ENCODE measurements at regions not wholly inside any gene's neighbourhood (a gene's known extent, or its start where the extent isn't known, plus 50 kb on each side); places are given as distances from the start of the nearest gene placed in this dataset.

DNA sequence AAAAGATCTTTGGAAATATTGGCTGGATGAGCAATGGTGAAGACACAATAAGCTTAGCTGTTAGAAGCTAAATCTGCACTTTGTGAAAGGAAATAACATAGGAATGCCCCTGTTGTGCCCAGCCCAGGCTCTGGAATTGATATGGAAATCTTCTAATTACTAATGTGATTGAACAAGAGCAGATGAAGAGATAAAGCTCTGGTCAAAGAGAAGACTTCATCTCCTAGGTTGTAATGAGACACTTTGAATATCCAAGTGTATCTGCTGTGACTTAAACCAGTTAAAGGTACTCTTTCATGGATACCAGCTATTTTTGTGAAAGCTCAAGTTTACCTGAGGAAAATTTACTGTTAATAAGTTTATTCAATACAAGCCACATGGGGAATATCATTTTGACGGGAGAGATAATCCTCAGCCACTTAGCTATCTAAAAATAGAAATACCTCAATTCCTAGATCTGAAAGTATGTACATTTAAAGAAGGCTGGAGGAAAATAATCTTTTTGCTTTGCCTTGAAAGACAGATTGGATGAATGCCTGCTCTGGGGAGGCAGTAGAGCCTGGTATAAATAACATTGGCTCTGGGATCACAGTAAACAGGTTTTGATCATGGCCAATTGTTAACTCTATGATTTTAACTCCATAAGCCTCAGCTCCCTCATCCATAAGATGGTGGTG, 494.0 kb upstream of the B3GALT2 start:
- H3K27me3 Mint-ChIP-seq, result no peaks in the 10 kb centered on the region
- no peaks in the 10 kb centered on the region for H3K36me3 ChIP-seq (ENCODE audit: control insufficient read depth, insufficient read depth, low read length)
- H3K27me3 ChIP-seq (ENCODE audit: control insufficient read depth, insufficient read depth, low read length), result no peaks in the 10 kb centered on the region
- H3K27ac Mint-ChIP-seq, result no peak overlapping the region
- H3K9me3 Mint-ChIP-seq, result peaks cover 0 to 2% (median 0%) of the 10 kb centered on the region in 7 donors
- H3K4me1 ChIP-seq (ENCODE audit: control insufficient read depth, insufficient read depth, low read length, poor library complexity, severe bottlenecking), result no peaks in the 10 kb centered on the region
- ATAC-seq (ENCODE audit: low read depth in 2 of 2), result no peak
- DNase-seq, result no peak
- H3K4me3 ChIP-seq (ENCODE audit: low read depth, low read length), result no peak overlapping the region
- no peaks in the 10 kb centered on the region for H3K9me3 ChIP-seq (ENCODE audit: control insufficient read depth in 2 of 2, low read length in 2 of 2)
- H3K4me1 Mint-ChIP-seq, result peaks cover 0 to 5% (median 2%) of the 10 kb centered on the region in 4 donors
- H3K36me3 Mint-ChIP-seq, result peaks cover 4% of the 10 kb centered on the region
- no peak overlapping the region for H3K27ac ChIP-seq (ENCODE audit: insufficient read depth, low read length, poor library complexity, severe bottlenecking)
- H3K4me3 Mint-ChIP-seq, result no peak overlapping the region

DNA sequence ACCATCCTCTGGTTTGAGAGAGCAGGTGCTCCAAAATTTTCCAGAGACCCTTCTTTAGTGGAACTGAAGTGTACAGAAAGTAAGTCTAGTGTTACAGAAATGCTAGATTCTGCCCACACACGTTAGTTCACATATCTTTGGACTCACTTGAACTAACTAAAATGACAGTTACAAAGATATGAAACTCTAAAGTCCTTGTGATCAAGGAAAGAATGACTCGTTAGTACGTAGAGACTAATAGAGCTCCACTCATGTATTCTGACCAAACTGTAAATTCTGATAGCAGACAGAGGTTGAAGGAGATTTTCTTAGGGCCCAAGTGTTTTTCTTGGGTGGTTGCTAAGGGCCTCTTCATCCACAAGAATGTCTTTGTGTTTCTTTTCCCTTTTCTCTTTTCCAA, 491.5 kb upstream of the B3GALT2 start:
- ATAC-seq (ENCODE audit: low read depth in 2 of 2) (no peak), DNase-seq (no peak)
- Histone ChIP-seq H3K9me3 (ENCODE audit: control insufficient read depth in 2 of 2, low read length in 2 of 2) (no peaks in the 10 kb centered on the region), H3K4me3 (ENCODE audit: low read depth, low read length) (no peak overlapping the region), H3K27me3 (ENCODE audit: control insufficient read depth, insufficient read depth, low read length) (no peaks in the 10 kb centered on the region), H3K36me3 (ENCODE audit: control insufficient read depth, insufficient read depth, low read length) (no peaks in the 10 kb centered on the region), H3K4me1 (ENCODE audit: control insufficient read depth, insufficient read depth, low read length, poor library complexity, severe bottlenecking) (no peaks in the 10 kb centered on the region), H3K27ac (ENCODE audit: insufficient read depth, low read length, poor library complexity, severe bottlenecking) (no peak overlapping the region)
- Mint-ChIP-seq H3K4me3 (no peak overlapping the region), H3K4me1 (peaks cover 0 to 5% (median 3%) of the 10 kb centered on the region in 4 donors), H3K27ac (no peak overlapping the region), H3K27me3 (no peaks in the 10 kb centered on the region), H3K36me3 (no peaks in the 10 kb centered on the region), H3K9me3 (peaks cover 0 to 6% (median 3%) of the 10 kb centered on the region in 7 donors)

DNA sequence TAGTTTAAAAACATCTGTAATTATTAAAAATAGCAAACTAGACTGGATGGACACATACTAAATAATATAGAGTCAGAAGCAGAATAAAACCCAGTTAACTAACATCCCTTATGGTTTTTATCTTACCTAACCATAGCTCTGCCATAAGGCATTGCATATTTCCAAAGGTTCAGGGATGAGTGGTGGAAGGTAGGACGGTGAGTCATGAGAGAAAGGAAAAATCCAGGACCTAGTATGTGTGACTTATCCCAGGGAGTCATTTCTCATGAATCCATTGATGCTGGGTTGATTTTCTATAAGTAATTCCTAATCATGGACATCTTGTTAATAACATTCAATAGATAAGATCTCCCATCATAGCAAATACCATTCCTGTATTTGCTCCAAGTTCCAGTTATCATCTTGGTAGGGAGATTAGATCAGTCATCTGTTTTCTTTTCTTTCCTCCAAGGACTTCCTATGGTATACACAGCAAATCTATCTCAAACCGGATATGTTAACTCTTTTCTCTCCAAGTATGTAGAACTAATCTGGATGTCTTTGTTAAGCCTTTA, 490.7 kb upstream of the B3GALT2 start:
- no peak overlapping the region for H3K4me3 Mint-ChIP-seq
- H3K27me3 Mint-ChIP-seq, result no peaks in the 10 kb centered on the region

DNA sequence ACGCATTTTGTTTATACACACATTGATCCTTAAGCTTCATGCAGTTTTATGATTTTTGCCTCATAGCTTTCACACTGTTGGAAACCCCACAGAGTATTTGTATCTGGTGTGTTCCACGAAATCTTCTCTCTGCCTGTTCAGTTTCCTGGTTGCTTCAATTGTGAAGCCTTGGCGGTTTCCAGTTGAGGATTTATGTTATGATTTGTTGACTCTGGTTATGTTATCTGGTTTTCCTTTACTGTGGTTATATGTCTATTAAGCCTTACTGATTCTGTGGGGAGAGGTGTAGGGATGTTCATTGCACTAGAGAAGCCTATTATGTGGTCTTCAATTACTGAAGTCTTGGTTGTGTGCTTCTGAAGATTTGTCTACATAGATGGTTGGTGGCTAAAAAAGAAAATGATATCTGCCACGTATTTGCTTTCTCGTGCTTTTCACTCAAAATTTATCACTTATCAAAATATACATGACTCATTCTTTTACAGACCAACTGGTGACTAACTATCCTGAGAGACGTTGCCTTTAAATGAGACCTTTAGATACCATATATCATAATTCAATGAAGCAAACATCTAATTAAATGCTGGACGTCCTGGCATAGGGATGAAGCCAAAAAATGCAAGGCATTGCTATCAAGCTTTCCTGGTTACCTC, 488.0 kb upstream of the B3GALT2 start:
- Histone ChIP-seq H3K27me3 (ENCODE audit: control insufficient read depth, insufficient read depth, low read length) (no peaks in the 10 kb centered on the region), H3K27ac (ENCODE audit: insufficient read depth, low read length, poor library complexity, severe bottlenecking) (no peak overlapping the region), H3K4me3 (ENCODE audit: low read depth, low read length) (no peak overlapping the region), H3K4me1 (ENCODE audit: control insufficient read depth, insufficient read depth, low read length, poor library complexity, severe bottlenecking) (no peaks in the 10 kb centered on the region), H3K36me3 (ENCODE audit: control insufficient read depth, insufficient read depth, low read length) (no peaks in the 10 kb centered on the region), H3K9me3 (ENCODE audit: control insufficient read depth in 2 of 2, low read length in 2 of 2) (no peaks in the 10 kb centered on the region)
- H3K4me3 Mint-ChIP-seq, result no peak overlapping the region
- H3K4me1 Mint-ChIP-seq, result peaks cover 2 to 5% (median 4%) of the 10 kb centered on the region in 4 donors
- ATAC-seq (ENCODE audit: low read depth in 2 of 2), result peak in 1 of 2 donors; percentile 12
- no peak for DNase-seq
- no peaks in the 10 kb centered on the region for H3K36me3 Mint-ChIP-seq
- H3K27me3 Mint-ChIP-seq, result no peaks in the 10 kb centered on the region
- no peak overlapping the region for H3K27ac Mint-ChIP-seq
- H3K9me3 Mint-ChIP-seq, result peaks cover 0 to 9% (median 6%) of the 10 kb centered on the region in 7 donors

More for the DNA sequence above, 490.7 kb upstream of the B3GALT2 start:
- Mint-ChIP-seq H3K4me1 (peaks cover under 1 to 5% (median 3%) of the 10 kb centered on the region in 4 donors), H3K36me3 (no peaks in the 10 kb centered on the region), H3K27ac (no peak overlapping the region), H3K9me3 (peaks cover 0 to 5% (median 3%) of the 10 kb centered on the region in 7 donors)
- Histone ChIP-seq H3K27me3 (ENCODE audit: control insufficient read depth, insufficient read depth, low read length) (no peaks in the 10 kb centered on the region), H3K4me1 (ENCODE audit: control insufficient read depth, insufficient read depth, low read length, poor library complexity, severe bottlenecking) (no peaks in the 10 kb centered on the region), H3K36me3 (ENCODE audit: control insufficient read depth, insufficient read depth, low read length) (no peaks in the 10 kb centered on the region), H3K9me3 (ENCODE audit: control insufficient read depth in 2 of 2, low read length in 2 of 2) (no peaks in the 10 kb centered on the region), H3K27ac (ENCODE audit: insufficient read depth, low read length, poor library complexity, severe bottlenecking) (no peak overlapping the region), H3K4me3 (ENCODE audit: low read depth, low read length) (no peak overlapping the region)
- ATAC-seq (ENCODE audit: low read depth in 2 of 2) (no peak), DNase-seq (no peak)

DNA sequence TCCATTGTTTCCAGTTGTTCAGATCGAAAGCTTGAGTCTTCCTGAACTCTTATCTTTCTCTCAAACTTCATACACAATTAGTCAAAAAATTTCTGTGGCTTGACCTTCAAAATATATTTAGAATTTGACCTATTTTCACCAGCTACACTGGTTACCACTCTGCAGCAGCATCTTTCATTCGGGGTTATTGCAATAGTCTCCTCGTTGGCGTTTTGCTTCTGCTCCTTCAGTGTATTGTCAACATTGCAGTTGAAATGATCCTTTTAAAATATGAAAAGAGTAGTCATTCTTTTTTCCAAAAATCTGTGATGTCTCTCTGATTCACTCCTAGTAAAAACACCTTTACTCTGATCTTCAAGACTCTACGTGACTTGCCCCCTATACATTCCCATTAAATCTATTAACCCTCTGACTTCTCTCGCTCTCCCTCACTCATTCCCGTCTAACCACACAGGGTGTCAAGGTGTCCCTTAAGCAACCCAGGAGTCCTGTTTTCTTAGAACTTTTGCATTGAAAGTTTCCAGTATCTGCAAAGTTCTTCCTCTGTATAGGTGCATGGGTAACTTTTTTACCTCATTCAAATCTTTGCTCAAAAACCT, 480.2 kb upstream of the B3GALT2 start:
- H3K4me3 Mint-ChIP-seq, result peak overlapping the region in 3 of 4 donors; percentile 11 to 79 (median 49)
- no peaks in the 10 kb centered on the region for H3K36me3 Mint-ChIP-seq
- no peak for ATAC-seq (ENCODE audit: low read depth in 2 of 2)

DNA sequence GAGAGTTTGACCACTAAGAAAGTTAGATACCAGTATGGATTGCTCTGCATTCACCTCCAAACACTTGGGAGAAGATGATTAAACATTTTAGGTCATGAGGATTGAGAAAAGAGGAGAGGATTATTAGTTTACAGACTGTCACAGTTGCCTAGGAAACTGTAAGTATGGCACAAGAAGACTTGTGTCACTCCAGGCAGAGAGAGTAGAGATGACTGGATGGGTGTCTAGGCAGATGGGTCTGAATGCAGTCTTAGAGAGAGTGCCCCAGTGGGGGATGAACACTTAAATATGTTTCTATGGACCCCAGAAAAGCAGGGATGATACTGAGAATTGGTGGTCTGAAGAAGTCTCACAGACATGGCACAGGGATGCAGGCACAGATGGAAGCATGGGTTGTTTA, 477.6 kb upstream of the B3GALT2 start:
- Histone ChIP-seq H3K36me3 (ENCODE audit: control insufficient read depth, insufficient read depth, low read length) (no peaks in the 10 kb centered on the region), H3K4me3 (ENCODE audit: low read depth, low read length) (no peak overlapping the region), H3K27me3 (ENCODE audit: control insufficient read depth, insufficient read depth, low read length) (no peaks in the 10 kb centered on the region), H3K27ac (ENCODE audit: insufficient read depth, low read length, poor library complexity, severe bottlenecking) (no peak overlapping the region), H3K4me1 (ENCODE audit: control insufficient read depth, insufficient read depth, low read length, poor library complexity, severe bottlenecking) (peaks cover 8% of the 10 kb centered on the region), H3K9me3 (ENCODE audit: control insufficient read depth in 2 of 2, low read length in 2 of 2) (no peaks in the 10 kb centered on the region)
- ATAC-seq (ENCODE audit: low read depth in 2 of 2) (no peak), DNase-seq (no peak)
- Mint-ChIP-seq H3K4me1 (peaks cover 21 to 29% (median 24%) of the 10 kb centered on the region in 4 donors), H3K27ac (peak overlapping the region in 2 of 3 donors; percentile 17 to 18), H3K4me3 (peak overlapping the region in 1 of 4 donors; percentile 74), H3K9me3 (peaks cover 0 to 2% (median 0%) of the 10 kb centered on the region in 7 donors), H3K36me3 (no peaks in the 10 kb centered on the region), H3K27me3 (no peaks in the 10 kb centered on the region)

More for the DNA sequence above, 480.2 kb upstream of the B3GALT2 start:
- no peak for DNase-seq
- Histone ChIP-seq H3K9me3 (ENCODE audit: control insufficient read depth in 2 of 2, low read length in 2 of 2) (no peaks in the 10 kb centered on the region), H3K4me3 (ENCODE audit: low read depth, low read length) (peak overlapping the region; percentile 50), H3K27ac (ENCODE audit: insufficient read depth, low read length, poor library complexity, severe bottlenecking) (no peak overlapping the region), H3K36me3 (ENCODE audit: control insufficient read depth, insufficient read depth, low read length) (no peaks in the 10 kb centered on the region), H3K27me3 (ENCODE audit: control insufficient read depth, insufficient read depth, low read length) (no peaks in the 10 kb centered on the region), H3K4me1 (ENCODE audit: control insufficient read depth, insufficient read depth, low read length, poor library complexity, severe bottlenecking) (peaks cover 7% of the 10 kb centered on the region)
- H3K27ac Mint-ChIP-seq, result peak overlapping the region; percentile 30 to 72 (median 62)
- H3K27me3 Mint-ChIP-seq, result no peaks in the 10 kb centered on the region
- H3K4me1 Mint-ChIP-seq, result peaks cover 19 to 29% (median 24%) of the 10 kb centered on the region in 4 donors
- peaks cover 0 to 5% (median 4%) of the 10 kb centered on the region in 7 donors for H3K9me3 Mint-ChIP-seq

DNA sequence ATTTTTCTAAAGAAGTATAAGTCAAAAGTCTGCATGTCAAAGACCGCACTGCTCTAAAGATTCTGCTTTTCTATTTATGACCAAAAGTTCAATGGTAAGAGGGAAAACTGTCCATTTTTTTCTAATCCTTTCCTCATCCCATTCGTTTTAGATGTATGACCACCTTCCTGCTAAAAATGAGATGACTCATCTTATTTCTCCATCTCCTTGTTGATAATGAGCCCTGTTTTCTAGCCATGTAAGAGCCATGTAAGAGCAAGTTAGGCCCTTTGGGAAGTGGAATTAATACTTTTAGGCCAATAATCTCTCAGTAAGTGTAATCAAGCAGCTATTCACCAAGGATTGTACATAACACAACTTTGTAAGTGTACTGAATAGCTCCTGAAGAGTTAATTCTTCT, 475.6 kb upstream of the B3GALT2 start:
- no peaks in the 10 kb centered on the region for H3K36me3 ChIP-seq (ENCODE audit: control insufficient read depth, insufficient read depth, low read length)
- peaks cover 0 to 6% (median 0%) of the 10 kb centered on the region in 7 donors for H3K9me3 Mint-ChIP-seq
- H3K27me3 ChIP-seq (ENCODE audit: control insufficient read depth, insufficient read depth, low read length), result no peaks in the 10 kb centered on the region
- no peak overlapping the region for H3K4me3 Mint-ChIP-seq
- H3K4me1 Mint-ChIP-seq, result peaks cover 20 to 29% (median 24%) of the 10 kb centered on the region in 4 donors
- no peak overlapping the region for H3K27ac ChIP-seq (ENCODE audit: insufficient read depth, low read length, poor library complexity, severe bottlenecking)
- no peaks in the 10 kb centered on the region for H3K36me3 Mint-ChIP-seq
- H3K4me3 ChIP-seq (ENCODE audit: low read depth, low read length), result no peak overlapping the region
- no peak for DNase-seq
- H3K9me3 ChIP-seq (ENCODE audit: control insufficient read depth in 2 of 2, low read length in 2 of 2), result no peaks in the 10 kb centered on the region
- H3K4me1 ChIP-seq (ENCODE audit: control insufficient read depth, insufficient read depth, low read length, poor library complexity, severe bottlenecking), result peaks cover 8% of the 10 kb centered on the region
- ATAC-seq (ENCODE audit: low read depth in 2 of 2), result no peak
- no peaks in the 10 kb centered on the region for H3K27me3 Mint-ChIP-seq
- H3K27ac Mint-ChIP-seq, result no peak overlapping the region

Measured in CD4-positive, CD25-positive, alpha-beta regulatory T cell (primary cell).